SK-N-MC (cell line): ENCODE measurements at regions not wholly inside any gene's neighbourhood (a gene's known extent, or its start where the extent isn't known, plus 50 kb on each side); places are given as distances from the start of the nearest gene placed in this dataset.

Experiments
- EZH2 ChIP-seq: fragments of 200-600 bp; sonication (generic); IDR thresholded peaks from one replicate; pipeline ENCODE4 v1.6.1; 2017; ENCODE audit warnings: antibody characterized with exemption
- POLR2AphosphoS5 ChIP-seq: IDR thresholded peaks from 2 replicates; pipeline ENCODE4 v1.6.1; 2012; ENCODE audit warnings: mild to moderate bottlenecking, low read depth, low read length, borderline replicate concordance

DNA sequence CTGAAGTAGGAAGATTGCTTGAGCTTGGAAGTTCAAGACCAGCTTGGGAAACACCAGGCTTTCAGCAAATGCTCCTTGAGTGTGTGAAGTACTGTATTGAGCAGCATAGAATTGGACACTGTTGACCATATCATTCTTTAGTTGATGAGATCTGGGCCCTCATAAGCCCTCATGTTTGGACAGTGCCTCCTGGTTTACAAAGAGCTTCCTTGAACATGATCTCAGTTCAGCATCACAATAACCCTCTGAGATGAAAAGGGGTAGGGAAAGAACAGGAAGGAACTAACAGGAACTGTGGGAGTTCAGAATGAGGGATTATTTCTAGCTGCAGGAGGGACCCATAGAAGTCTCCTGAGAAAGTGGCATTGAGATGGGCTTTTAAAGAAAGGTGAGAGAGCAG, 153.2 kb downstream of the C12orf75 start:
- no peak for TF ChIP-seq POLR2AphosphoS5
- TF ChIP-seq EZH2, result no peak
